Caco-2 (cell line): ENCODE measurements at regions not wholly inside any gene's neighbourhood (a gene's known extent, or its start where the extent isn't known, plus 50 kb on each side); places are given as distances from the start of the nearest gene placed in this dataset.

Experiments
- BruUV-seq: library from RNA; stranded (reverse); fragments of 400-500 nt; replicated peaks from 2 replicates; lab custom pipeline; 2021; lab: Mats Ljungman, UMichigan
- CTCF ChIA-PET: fragments of 300-600 bp; sonication (Branson Sonifier 250); formaldehyde crosslinking; loops from one replicate; lab custom pipeline; 2022; ENCODE audit warnings: antibody characterized with exemption; lab: Charles Lee
- POLR2A ChIA-PET: fragments of 300-600 bp; sonication (Branson Sonifier 250); formaldehyde crosslinking; loops from one replicate; lab custom pipeline; 2022; ENCODE audit warnings: antibody characterized with exemption; lab: Charles Lee
- DNase-seq, 2 experiments: peaks; one replicate each; pipeline versions ENCODE4 v3.0.0 to v3.0.0-alpha.2; 2020 to 2022
- H3K27me3 ChIP-seq: replicated peaks from 2 replicates; pipeline ENCODE4 v1.6.0; 2011; ENCODE audit warnings: low read length; ENCODE audit not compliant: control insufficient read depth, insufficient read depth
- H3K36me3 ChIP-seq: 2 replicates; pipeline ENCODE4 v1.5.1; 2011; ENCODE audit warnings: low read length; ENCODE audit not compliant: control insufficient read depth, insufficient read depth
- H3K4me1 ChIP-seq: fragments of 250-450 bp; sonication (Bioruptor Pico); 2 replicates; pipeline ENCODE4 v1.5.1; 2020; ENCODE audit warnings: mild to moderate bottlenecking
- H3K4me3 ChIP-seq: 2 replicates; pipeline ENCODE4 v1.5.1; 2011; ENCODE audit warnings: low read depth, mild to moderate bottlenecking, control low read depth, low read length
- H3K9me3 ChIP-seq: fragments of 250-450 bp; sonication (Bioruptor Pico); 2 replicates; pipeline ENCODE4 v1.5.1; 2020; ENCODE audit warnings: mild to moderate bottlenecking, moderate library complexity
- H3K27ac Mint-ChIP-seq: one replicate; pipeline ENCODE4 v1.8.0; 2022; ENCODE audit warnings: mixed read lengths; ENCODE audit not compliant: unreplicated experiment
- H3K27me3 Mint-ChIP-seq: one replicate; pipeline ENCODE4 v1.8.0; 2022; ENCODE audit warnings: mixed read lengths; ENCODE audit not compliant: insufficient read depth, unreplicated experiment
- H3K36me3 Mint-ChIP-seq: one replicate; pipeline ENCODE4 v1.8.0; 2022; ENCODE audit warnings: mild to moderate bottlenecking, mixed read lengths; ENCODE audit not compliant: insufficient read depth, unreplicated experiment
- H3K4me1 Mint-ChIP-seq: one replicate; pipeline ENCODE4 v1.8.0; 2022; ENCODE audit warnings: low read depth, mixed read lengths; ENCODE audit not compliant: unreplicated experiment
- H3K4me3 Mint-ChIP-seq: one replicate; pipeline ENCODE4 v1.8.0; 2022; ENCODE audit warnings: mild to moderate bottlenecking, moderate library complexity, mixed read lengths; ENCODE audit not compliant: unreplicated experiment
- H3K9me3 Mint-ChIP-seq: one replicate; pipeline ENCODE4 v1.8.0; 2022; ENCODE audit warnings: mixed read lengths; ENCODE audit not compliant: unreplicated experiment
- intact Hi-C: fragments of 100-400 bp; cut with micrococcal nuclease; formaldehyde crosslinking; loops from one replicate; pipeline ENCODE4 v1.10.0; 2022; ENCODE audit not compliant: unreplicated experiment
- TF ChIP-seq, protein P1 (sequence below), 2 experiments: fragments of 200-600 bp in 1 of 2; IDR thresholded peaks; 1 replicate in 1 of 2; 2 replicates in 1 of 2; pipeline versions ENCODE4 v1.5.1 to v1.8.0; 2011 to 2022; ENCODE audit warnings: antibody characterized with exemption in 1 of 2, control low read depth in 1 of 2, inconsistent platforms in 1 of 2, low read depth in 1 of 2, low read length in 1 of 2, mild to moderate bottlenecking in 1 of 2, moderate library complexity in 1 of 2; ENCODE audit not compliant: insufficient read depth in 1 of 2, severe bottlenecking in 1 of 2, unreplicated experiment in 1 of 2

- H3K27me3 Mint-ChIP-seq: no peaks in the 10 kb centered on the region
- H3K36me3 Mint-ChIP-seq: peaks cover 16% of the 10 kb centered on the region
- Histone ChIP-seq H3K4me1 (peaks cover 62% of the 10 kb centered on the region), H3K9me3 (no peaks in the 10 kb centered on the region), H3K4me3 (no peak overlapping the region), H3K36me3 (no peaks in the 10 kb centered on the region), H3K27me3 (no peaks in the 10 kb centered on the region)
- H3K4me3 Mint-ChIP-seq: peak overlapping the region; percentile 58
- CTCF ChIA-PET: interaction anchor here (0.6 to 0.8 kb wide), 2 partner anchors 62 to 95 kb away, joined by 3 read pairs; no protein-coding TSS in a partner anchor
- H3K27ac Mint-ChIP-seq: peak overlapping the region; percentile 98
- DNase-seq: peak; percentile 93 to 96
- no TSS peak for BruUV-seq
- peaks cover 19% of the 10 kb centered on the region for H3K9me3 Mint-ChIP-seq
- H3K4me1 Mint-ChIP-seq: peaks cover 76% of the 10 kb centered on the region
- TF ChIP-seq, protein P1, sequence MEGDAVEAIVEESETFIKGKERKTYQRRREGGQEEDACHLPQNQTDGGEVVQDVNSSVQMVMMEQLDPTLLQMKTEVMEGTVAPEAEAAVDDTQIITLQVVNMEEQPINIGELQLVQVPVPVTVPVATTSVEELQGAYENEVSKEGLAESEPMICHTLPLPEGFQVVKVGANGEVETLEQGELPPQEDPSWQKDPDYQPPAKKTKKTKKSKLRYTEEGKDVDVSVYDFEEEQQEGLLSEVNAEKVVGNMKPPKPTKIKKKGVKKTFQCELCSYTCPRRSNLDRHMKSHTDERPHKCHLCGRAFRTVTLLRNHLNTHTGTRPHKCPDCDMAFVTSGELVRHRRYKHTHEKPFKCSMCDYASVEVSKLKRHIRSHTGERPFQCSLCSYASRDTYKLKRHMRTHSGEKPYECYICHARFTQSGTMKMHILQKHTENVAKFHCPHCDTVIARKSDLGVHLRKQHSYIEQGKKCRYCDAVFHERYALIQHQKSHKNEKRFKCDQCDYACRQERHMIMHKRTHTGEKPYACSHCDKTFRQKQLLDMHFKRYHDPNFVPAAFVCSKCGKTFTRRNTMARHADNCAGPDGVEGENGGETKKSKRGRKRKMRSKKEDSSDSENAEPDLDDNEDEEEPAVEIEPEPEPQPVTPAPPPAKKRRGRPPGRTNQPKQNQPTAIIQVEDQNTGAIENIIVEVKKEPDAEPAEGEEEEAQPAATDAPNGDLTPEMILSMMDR (IDR thresholded peaks at IDR 0.05; ENCODE audit: insufficient read depth in 1 of 2, low read depth in 1 of 2, low read length in 1 of 2, severe bottlenecking in 1 of 2, unreplicated experiment in 1 of 2): no peak
- intact Hi-C loops: loop anchor here (1.0 to 5.0 kb wide), 4 partner anchors 11 to 228 kb away; no protein-coding TSS in a partner anchor
- POLR2A ChIA-PET: interaction anchor here (0.7 to 1.8 kb wide), 3 partner anchors 63 to 686 kb away, joined by 6 to 9 read pairs (median 7); no protein-coding TSS in a partner anchor
These were observed 335.1 kb downstream of the CYRIA start for GRCh38 chr2:16330571-16330970.

DNA sequence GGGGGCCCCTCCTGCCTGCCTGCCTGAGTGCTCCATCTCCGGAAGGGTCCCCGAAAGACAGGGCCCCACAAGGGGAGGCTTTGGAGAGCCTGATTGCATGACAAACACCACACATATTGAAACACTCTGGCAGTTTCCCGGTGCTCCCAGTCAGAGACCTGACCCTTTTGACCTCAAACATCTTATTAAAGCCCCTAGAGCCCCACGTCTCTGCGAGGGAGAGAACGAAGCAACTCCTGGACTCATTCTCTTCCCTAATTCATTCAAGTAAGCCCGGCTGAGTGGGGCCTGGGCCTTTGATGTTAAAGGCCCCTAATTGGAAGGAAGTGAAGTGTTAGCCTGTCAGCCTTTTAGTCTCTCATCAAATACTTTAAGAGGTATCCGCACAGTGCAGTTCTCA, 335.6 kb downstream of the CYRIA start:
- peak overlapping the region; percentile 58 for H3K4me3 Mint-ChIP-seq
- no peaks in the 10 kb centered on the region for H3K27me3 ChIP-seq
- H3K36me3 Mint-ChIP-seq: peaks cover 14% of the 10 kb centered on the region
- H3K9me3 Mint-ChIP-seq: peaks cover 19% of the 10 kb centered on the region
- intact Hi-C loops: loop anchor here (1.0 to 5.0 kb wide), 4 partner anchors 11 to 228 kb away; no protein-coding TSS in a partner anchor
- H3K27ac Mint-ChIP-seq: peak overlapping the region; percentile 98
- ChIA-PET CTCF (interaction anchor here (0.6 to 0.8 kb wide), 2 partner anchors 63 to 96 kb away, joined by 3 read pairs; no protein-coding TSS in a partner anchor), POLR2A (interaction anchor here (1.4 to 1.8 kb wide), 2 partner anchors 63 to 96 kb away, joined by 7 to 9 read pairs; no protein-coding TSS in a partner anchor)
- no peaks in the 10 kb centered on the region for H3K27me3 Mint-ChIP-seq
- H3K4me3 ChIP-seq: no peak overlapping the region
- TF ChIP-seq, protein P1 (IDR thresholded peaks at IDR 0.05; ENCODE audit: insufficient read depth in 1 of 2, low read depth in 1 of 2, low read length in 1 of 2, severe bottlenecking in 1 of 2, unreplicated experiment in 1 of 2): no peak
- DNase-seq: peak; percentile 70 to 75
- TSS peak; percentile 91 for BruUV-seq
- H3K4me1 Mint-ChIP-seq: peaks cover 76% of the 10 kb centered on the region
- no peaks in the 10 kb centered on the region for H3K9me3 ChIP-seq
- no peaks in the 10 kb centered on the region for H3K36me3 ChIP-seq
- H3K4me1 ChIP-seq: peaks cover 62% of the 10 kb centered on the region

GRCh38 chr2:16329421-16329820, 336.2 kb downstream of the CYRIA start:
- intact Hi-C loops: loop anchor here (10.0 kb wide), 1 partner anchor 545 kb away; no protein-coding TSS in a partner anchor
- POLR2A ChIA-PET: no interaction called here
- H3K36me3 Mint-ChIP-seq: peaks cover 12% of the 10 kb centered on the region
- TF ChIP-seq, protein P1 (IDR thresholded peaks at IDR 0.05; ENCODE audit: insufficient read depth in 1 of 2, low read depth in 1 of 2, low read length in 1 of 2, severe bottlenecking in 1 of 2, unreplicated experiment in 1 of 2): no peak
- peaks cover 19% of the 10 kb centered on the region for H3K9me3 Mint-ChIP-seq
- Histone ChIP-seq H3K4me3 (no peak overlapping the region), H3K9me3 (no peaks in the 10 kb centered on the region), H3K36me3 (no peaks in the 10 kb centered on the region), H3K4me1 (peaks cover 66% of the 10 kb centered on the region), H3K27me3 (no peaks in the 10 kb centered on the region)
- CTCF ChIA-PET: no interaction called here
- H3K4me1 Mint-ChIP-seq: peaks cover 78% of the 10 kb centered on the region
- BruUV-seq: no TSS peak
- H3K27ac Mint-ChIP-seq: peak overlapping the region; percentile 98
- no peak for DNase-seq
- H3K4me3 Mint-ChIP-seq: peak overlapping the region; percentile 58
- H3K27me3 Mint-ChIP-seq: no peaks in the 10 kb centered on the region
